Embryonic facial prominence (tissue), 1 donor: ENCODE measurements at regions not wholly inside any gene's neighbourhood (a gene's known extent, or its start where the extent isn't known, plus 50 kb on each side); places are given as distances from the start of the nearest gene placed in this dataset.

Source experiments
- DNase-seq: peaks from one replicate; pipeline ENCODE4 v3.0.0-alpha.2; 2016; ENCODE audit errors: extremely low spot score

GRCh38 chr4:115353370-115353769 lies 239.9 kb upstream of the NDST4 start:
- no peak for DNase-seq

DNA sequence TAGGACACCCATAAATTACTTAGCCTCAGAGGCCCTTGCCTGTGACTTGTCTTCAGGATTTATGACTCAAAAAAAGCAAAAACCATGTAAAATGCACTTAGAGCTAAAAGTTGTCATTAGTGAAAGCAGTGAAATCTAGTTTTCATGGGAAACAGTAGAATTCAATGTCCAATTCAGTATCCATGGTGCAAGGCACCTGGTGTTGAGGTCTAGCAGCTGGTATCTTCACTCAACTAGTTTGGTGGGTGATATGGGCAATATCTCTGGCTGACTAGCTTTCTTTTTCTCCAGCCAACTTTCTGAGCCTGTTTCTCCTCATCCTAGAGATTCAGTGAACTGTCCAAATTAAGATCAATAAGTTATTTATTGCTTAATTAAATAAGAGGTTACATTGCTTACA lies 229.8 kb upstream of the NDST4 start:
- DNase-seq: no peak

DNA sequence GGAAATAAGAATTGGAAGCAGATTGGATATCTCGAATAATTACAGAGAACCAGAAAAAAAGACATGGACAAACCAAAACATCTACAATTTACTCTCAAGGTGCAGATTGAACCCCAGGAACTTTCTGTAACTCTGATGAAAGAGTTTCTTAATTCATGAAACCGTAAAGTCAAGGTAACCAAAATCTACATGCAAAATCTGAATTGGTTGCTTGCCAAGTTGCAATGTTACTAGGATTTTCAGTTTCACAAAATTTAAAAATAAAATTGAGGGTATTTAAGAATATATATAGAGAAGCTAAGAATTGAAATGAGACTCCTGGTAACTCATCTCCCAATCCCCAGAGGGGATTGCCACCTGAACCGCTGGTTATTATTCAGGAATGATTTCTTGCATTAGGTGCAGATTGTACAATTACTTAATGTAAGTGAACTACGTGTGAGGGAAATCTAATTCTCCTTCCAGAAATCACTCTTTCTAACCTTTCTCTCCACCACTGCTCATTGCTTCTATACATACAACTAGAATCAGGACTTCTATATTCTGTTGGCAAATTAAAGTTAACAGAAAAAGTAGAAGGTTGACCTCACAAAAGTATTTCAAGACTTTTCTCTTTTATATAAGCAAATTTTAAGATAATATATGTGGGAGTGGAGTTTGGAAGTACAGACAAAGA lies 221.5 kb upstream of the NDST4 start:
- DNase-seq: no peak

DNA sequence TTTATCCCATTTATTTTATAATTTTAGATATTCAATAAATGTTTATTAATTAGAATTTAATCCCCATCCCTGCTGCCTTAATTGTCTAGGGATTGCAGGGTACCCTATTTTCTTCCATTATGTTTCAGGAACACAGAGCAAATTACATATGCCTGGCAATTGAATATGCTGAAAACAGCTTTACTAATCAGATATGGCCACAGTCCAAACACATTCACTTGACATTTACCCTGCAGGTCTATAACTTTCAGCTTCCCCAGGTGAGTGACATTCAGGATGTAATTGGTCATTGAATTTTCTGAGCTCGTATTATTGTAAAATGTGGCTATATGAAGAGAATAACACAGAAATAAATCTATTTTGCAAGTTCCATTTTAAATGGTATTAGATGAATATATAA lies 218.7 kb upstream of the NDST4 start:
- no peak for DNase-seq

DNA sequence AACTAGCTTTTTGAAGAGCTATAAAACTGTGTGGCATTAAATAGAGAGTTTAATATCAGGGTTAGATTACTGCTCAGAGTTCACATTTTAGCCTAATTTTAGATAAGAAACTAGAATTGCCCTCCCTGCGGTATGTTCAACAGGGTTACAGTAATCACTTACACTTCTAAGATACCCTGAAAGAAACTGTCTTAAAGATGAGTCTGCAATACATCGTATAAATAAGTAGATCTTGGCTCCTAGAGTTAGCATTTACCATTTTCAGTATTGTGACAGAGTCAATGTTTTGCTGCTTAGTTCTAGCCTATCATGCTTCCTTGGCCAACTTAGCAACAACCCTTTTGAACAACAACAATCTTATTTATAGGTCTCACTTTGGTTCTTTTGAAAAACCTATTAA lies 217.8 kb upstream of the NDST4 start:
- no peak for DNase-seq

DNA sequence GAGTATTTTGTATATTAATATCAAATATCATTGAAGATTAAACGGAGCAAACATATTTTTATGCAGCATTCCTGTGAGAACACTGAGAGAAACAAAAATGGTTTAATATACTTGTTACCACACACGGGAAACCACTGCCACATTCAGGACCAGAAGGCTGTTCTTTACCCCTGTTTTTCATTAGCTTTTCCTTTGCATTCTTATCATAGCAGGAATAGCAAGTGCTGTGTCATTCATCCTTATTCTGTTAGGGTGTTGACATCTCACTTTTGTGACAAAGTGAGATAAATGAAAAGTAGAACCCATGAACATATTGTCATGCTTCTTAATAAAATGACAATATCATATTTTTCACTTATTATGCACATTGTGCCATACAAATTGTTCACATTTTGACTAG lies 212.4 kb upstream of the NDST4 start:
- DNase-seq: no peak

- no peak for DNase-seq
Measured at GRCh38 chr4:115323106-115323707, 209.8 kb upstream of the NDST4 start.

- DNase-seq: no peak
Measured at GRCh38 chr4:115315182-115315581, 201.8 kb upstream of the NDST4 start.

DNA sequence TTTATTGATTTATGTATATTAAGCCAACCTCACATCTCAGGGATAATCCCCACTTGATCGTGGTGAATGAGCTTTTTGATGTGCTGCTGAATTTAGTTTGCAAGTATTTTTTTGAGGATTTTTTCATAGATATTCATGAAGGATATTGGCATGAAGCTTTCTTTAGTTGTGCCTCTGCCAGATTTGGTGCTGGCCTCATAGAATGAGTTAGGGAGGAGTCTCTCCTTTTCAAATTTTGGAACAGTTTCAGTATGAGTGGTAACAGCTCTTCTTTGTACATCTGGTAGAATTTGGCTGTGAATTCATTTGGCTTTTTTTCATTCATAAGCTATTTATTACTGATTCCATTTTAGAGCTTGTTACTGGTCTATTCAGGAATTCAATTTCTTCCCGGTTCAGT lies 197.2 kb upstream of the NDST4 start:
- DNase-seq: no peak

GRCh38 chr4:115294717-115295116 lies 181.3 kb upstream of the NDST4 start:
- no peak for DNase-seq

GRCh38 chr4:115293093-115293462 lies 179.7 kb upstream of the NDST4 start:
- no peak for DNase-seq

- no peak for DNase-seq
Measured at GRCh38 chr4:115292320-115293092, 179.1 kb upstream of the NDST4 start.

- DNase-seq: no peak
Measured at GRCh38 chr4:115287426-115287825, 174.0 kb upstream of the NDST4 start.

GRCh38 chr4:115279330-115279729 lies 165.9 kb upstream of the NDST4 start:
- no peak for DNase-seq

- no peak for DNase-seq
Measured at GRCh38 chr4:115278830-115279229, 165.4 kb upstream of the NDST4 start.

DNA sequence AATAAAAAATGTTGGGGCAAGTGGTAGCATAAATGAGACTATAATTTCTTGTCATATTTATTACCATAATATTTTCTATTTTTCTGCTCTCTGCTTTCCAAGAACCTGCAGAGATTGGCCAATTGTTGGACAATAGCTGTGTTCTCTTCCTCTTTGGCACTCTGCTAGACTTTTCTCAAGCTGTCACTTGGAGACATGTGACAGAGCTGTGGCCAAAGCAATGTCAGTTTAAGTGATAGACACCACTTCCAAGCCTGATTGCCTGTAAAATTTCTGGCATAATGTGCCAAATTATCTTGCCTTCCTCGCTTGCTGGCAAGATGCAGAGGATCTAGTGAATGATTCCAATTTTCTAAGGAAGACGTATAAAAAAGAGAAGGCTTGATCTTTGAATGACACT lies 162.2 kb upstream of the NDST4 start:
- DNase-seq: no peak

DNA sequence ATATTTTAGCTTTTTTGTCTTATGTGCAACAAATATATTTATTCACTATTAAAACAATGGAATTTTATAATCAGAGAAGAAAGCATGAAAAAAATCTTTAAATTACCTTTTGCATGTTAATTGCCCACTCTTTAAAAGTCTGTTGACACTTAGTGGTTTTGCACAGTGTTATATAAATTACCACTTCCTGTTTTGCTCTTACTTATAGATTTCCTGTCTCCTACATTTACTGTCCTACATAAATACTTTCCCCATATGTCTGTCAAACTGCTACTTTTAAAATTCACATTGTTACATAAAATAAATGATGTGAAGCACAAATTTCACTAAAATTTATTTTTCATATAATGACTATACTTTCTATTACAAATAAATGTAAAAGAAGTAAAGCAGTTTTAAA lies 161.1 kb upstream of the NDST4 start:
- no peak for DNase-seq

DNA sequence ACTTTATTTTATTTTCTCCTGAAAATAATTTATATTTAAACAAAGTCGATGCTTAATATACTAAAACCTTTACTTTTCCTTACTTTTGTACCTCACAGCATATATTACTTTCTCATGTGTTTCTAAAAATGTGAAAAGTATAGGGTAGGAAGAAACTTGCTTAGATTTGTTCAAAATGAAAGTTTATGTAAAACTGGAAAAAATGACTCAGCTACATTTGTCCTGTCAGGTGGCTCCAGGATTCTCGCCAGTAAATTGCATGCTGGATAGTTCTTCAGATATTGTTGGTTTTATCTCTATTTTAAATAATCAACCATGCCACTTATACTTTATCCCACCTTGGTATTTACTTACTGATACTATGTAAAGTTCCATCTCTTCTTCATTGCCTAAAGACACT lies 159.2 kb upstream of the NDST4 start:
- no peak for DNase-seq

GRCh38 chr4:115272185-115272584 lies 158.8 kb upstream of the NDST4 start:
- DNase-seq: no peak

DNA sequence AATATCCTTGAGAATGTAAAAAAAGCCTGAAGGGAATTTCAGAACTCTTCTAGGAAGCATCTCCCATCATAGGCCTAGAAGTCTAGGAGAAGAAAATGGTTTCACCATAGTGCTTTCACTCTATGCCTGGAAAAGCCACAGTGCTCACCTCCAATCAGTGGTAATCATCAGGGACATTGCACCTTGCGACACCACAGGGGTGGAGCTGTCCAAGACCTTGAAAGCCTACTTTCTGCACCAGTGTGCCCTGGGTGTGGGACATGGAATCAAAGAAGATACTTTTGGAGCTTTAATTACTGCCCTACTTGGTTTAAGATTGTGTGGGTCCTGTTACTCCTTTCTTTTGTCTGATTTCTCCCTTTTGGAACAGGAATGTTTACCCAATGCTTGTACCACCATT lies 146.8 kb upstream of the NDST4 start:
- no peak for DNase-seq

- DNase-seq: no peak
Measured at GRCh38 chr4:115259642-115260041, 146.2 kb upstream of the NDST4 start.

GRCh38 chr4:115249808-115250207 lies 136.4 kb upstream of the NDST4 start:
- DNase-seq: no peak

DNA sequence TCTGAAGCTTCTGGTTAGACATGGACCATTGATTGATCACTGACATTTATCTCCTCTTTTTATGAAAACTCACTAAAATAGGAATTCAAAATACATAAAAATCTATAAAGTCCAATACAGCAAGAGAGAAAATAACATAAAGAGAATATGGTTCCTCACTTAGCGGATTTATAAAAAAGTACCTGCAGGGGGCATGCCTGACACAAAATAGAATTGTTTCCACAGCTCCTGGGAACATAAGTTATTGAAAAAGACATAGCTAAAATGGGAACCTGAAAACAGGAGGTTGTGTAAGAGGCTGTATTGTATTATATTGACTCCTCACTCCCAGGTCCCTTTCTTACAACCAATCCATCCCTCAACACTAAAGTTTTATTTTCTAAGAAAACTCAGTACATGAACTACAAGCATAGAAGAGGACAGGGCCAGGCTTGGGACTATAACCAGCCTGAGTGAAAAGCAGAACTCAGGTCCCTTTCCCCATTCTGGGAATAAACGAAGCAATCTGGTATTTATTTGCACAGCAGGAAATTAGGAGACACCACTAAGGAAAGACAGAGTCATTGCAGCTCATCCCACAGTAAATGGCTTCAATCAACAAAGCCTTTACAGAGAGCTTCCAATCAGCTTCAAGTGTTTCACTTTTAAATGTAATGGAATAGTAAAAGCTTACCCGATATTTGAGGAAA lies 121.1 kb upstream of the NDST4 start:
- no peak for DNase-seq
